ENCODE measurements at regions not wholly inside any gene's neighbourhood (a gene's known extent, or its start where the extent isn't known, plus 50 kb on each side); places are given as distances from the start of the nearest gene placed in this dataset.

DNA sequence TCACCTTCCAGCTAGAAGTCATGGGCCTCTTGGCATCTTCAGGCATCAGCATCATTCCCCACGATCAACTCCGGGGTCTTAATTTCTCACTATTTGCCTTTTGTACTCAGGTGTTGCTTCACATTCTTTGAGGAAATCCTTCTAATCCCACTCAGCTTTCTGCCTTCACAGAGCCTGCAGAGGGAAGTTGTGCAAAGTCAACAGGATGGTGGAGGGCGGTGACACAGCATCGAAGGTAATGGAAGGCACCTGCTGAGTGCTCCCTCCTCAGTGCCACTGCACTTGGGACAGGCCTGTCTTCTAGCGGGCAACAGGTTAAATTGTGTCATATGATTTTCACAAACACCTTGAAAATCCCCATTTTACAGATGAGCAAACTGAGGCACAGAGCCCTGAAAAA is 164.0 kb downstream of the EN1 start:
- TF ChIP-seq, protein P1, sequence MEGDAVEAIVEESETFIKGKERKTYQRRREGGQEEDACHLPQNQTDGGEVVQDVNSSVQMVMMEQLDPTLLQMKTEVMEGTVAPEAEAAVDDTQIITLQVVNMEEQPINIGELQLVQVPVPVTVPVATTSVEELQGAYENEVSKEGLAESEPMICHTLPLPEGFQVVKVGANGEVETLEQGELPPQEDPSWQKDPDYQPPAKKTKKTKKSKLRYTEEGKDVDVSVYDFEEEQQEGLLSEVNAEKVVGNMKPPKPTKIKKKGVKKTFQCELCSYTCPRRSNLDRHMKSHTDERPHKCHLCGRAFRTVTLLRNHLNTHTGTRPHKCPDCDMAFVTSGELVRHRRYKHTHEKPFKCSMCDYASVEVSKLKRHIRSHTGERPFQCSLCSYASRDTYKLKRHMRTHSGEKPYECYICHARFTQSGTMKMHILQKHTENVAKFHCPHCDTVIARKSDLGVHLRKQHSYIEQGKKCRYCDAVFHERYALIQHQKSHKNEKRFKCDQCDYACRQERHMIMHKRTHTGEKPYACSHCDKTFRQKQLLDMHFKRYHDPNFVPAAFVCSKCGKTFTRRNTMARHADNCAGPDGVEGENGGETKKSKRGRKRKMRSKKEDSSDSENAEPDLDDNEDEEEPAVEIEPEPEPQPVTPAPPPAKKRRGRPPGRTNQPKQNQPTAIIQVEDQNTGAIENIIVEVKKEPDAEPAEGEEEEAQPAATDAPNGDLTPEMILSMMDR (IDR thresholded peaks at IDR 0.05; ENCODE audit: low read depth, low read length, poor library complexity, severe bottlenecking) = no peak
- no peak for TF ChIP-seq EZH2phosphoT487 (IDR thresholded peaks at IDR 0.05; ENCODE audit: borderline replicate concordance, low read length)

Data from DOHH2 (cell line).